BLaER1 treated with 17β-estradiol and CSF1 and Interleukin-3, amounts not matched to agents 10 nM and 100 nM (cell line): ENCODE measurements at regions not wholly inside any gene's neighbourhood (a gene's known extent, or its start where the extent isn't known, plus 50 kb on each side); places are given as distances from the start of the nearest gene placed in this dataset.
A peak's percentile ranks its signal among the peaks of the same experiment; 100 is the strongest.

Experiments
- H3K27ac ChIP-seq, 11 experiments: shearing (Covaris generic); formaldehyde crosslinking; 2 replicates each; pipeline ENCODE4 v1.8.1; 2022
- H3K27me3 ChIP-seq, 11 experiments: shearing (Covaris generic); formaldehyde crosslinking; 2 replicates each; pipeline ENCODE4 v1.8.1; 2022
- H3K36me3 ChIP-seq, 11 experiments: shearing (Covaris generic); formaldehyde crosslinking; 2 replicates each; pipeline ENCODE4 v1.8.1; 2022
- H3K4me1 ChIP-seq, 10 experiments: shearing (Covaris generic); formaldehyde crosslinking; 2 replicates each; pipeline ENCODE4 v1.8.1; 2022
- H3K4me2 ChIP-seq, 11 experiments: shearing (Covaris generic); formaldehyde crosslinking; 2 replicates each; pipeline ENCODE4 v1.8.1; 2022
- H3K4me3 ChIP-seq, 10 experiments: shearing (Covaris generic); formaldehyde crosslinking; 2 replicates each; pipeline ENCODE4 v1.8.1; 2022
- H3K9ac ChIP-seq, 11 experiments: shearing (Covaris generic); formaldehyde crosslinking; 2 replicates each; pipeline ENCODE4 v1.8.1; 2022
- H3K9me3 ChIP-seq, 11 experiments: shearing (Covaris generic); formaldehyde crosslinking; replicated peaks in 1 of 11; 2 replicates each; pipeline ENCODE4 v1.8.1; 2022
- H4K20me1 ChIP-seq, 11 experiments: shearing (Covaris generic); formaldehyde crosslinking; 2 replicates each; pipeline ENCODE4 v1.8.1; 2022
- Cebpa-rat ChIP-seq, 11 experiments: shearing (Covaris generic); IDR thresholded peaks; 2 replicates each; pipeline ENCODE4 v1.8.1; 2022

GRCh38 chr18:27778441-27778840 lies 398.5 kb downstream of the CDH2 start:
- Histone ChIP-seq H3K27ac (no peak overlapping the region), H3K36me3 (no peaks in the 10 kb centered on the region), H3K4me2 (no peak overlapping the region), H3K4me3 (no peak overlapping the region), H3K9me3 (no peaks in the 10 kb centered on the region), H3K9ac (no peak overlapping the region), H3K27me3 (no peaks in the 10 kb centered on the region), H3K4me1 (no peaks in the 10 kb centered on the region), H4K20me1 (no peaks in the 10 kb centered on the region)
- TF ChIP-seq Cebpa-rat (IDR thresholded peaks at IDR 0.05): no peak

GRCh38 chr18:27772081-27772480 lies 404.8 kb downstream of the CDH2 start:
- no peaks in the 10 kb centered on the region for H3K27me3 ChIP-seq
- H4K20me1 ChIP-seq: no peaks in the 10 kb centered on the region
- H3K9ac ChIP-seq: no peak overlapping the region
- H3K4me1 ChIP-seq: peaks cover 0 to 7% (median 0%) of the 10 kb centered on the region in 10 experiments; a peak in 2 of 20 replicates
- H3K4me3 ChIP-seq: no peak overlapping the region
- no peaks in the 10 kb centered on the region for H3K9me3 ChIP-seq
- TF ChIP-seq Cebpa-rat (IDR thresholded peaks at IDR 0.05): no peak
- no peak overlapping the region for H3K27ac ChIP-seq
- no peaks in the 10 kb centered on the region for H3K36me3 ChIP-seq
- no peak overlapping the region for H3K4me2 ChIP-seq

GRCh38 chr18:27771571-27771970 lies 405.4 kb downstream of the CDH2 start:
- no peak overlapping the region for H3K27ac ChIP-seq
- H3K9ac ChIP-seq: no peak overlapping the region
- peaks cover 0 to 7% (median 0%) of the 10 kb centered on the region in 10 experiments; a peak in 2 of 20 replicates for H3K4me1 ChIP-seq
- H3K9me3 ChIP-seq: no peaks in the 10 kb centered on the region
- H4K20me1 ChIP-seq: no peaks in the 10 kb centered on the region
- TF ChIP-seq Cebpa-rat (IDR thresholded peaks at IDR 0.05): no peak
- no peak overlapping the region for H3K4me3 ChIP-seq
- no peak overlapping the region for H3K4me2 ChIP-seq
- H3K36me3 ChIP-seq: no peaks in the 10 kb centered on the region
- H3K27me3 ChIP-seq: no peaks in the 10 kb centered on the region

- Histone ChIP-seq H3K27ac (no peak overlapping the region), H3K9ac (no peak overlapping the region), H4K20me1 (no peaks in the 10 kb centered on the region), H3K36me3 (no peaks in the 10 kb centered on the region), H3K4me2 (peak overlapping the region in 1 of 11 experiments; percentile 24; a peak in 2 of 22 replicates), H3K9me3 (no peaks in the 10 kb centered on the region), H3K4me3 (no peak overlapping the region), H3K4me1 (peaks cover 0 to 7% (median 0%) of the 10 kb centered on the region in 10 experiments; a peak in 2 of 20 replicates), H3K27me3 (no peaks in the 10 kb centered on the region)
- TF ChIP-seq Cebpa-rat (IDR thresholded peaks at IDR 0.05): no peak
These were observed 407.8 kb downstream of the CDH2 start for GRCh38 chr18:27769152-27769551.

GRCh38 chr18:27763936-27764335 lies 413.0 kb downstream of the CDH2 start:
- TF ChIP-seq Cebpa-rat (IDR thresholded peaks at IDR 0.05): no peak
- no peak overlapping the region for H3K27ac ChIP-seq
- H3K4me1 ChIP-seq: peaks cover 0 to 3% (median 0%) of the 10 kb centered on the region in 10 experiments; a peak in 2 of 20 replicates
- H3K9me3 ChIP-seq: no peaks in the 10 kb centered on the region
- no peaks in the 10 kb centered on the region for H4K20me1 ChIP-seq
- no peak overlapping the region for H3K4me2 ChIP-seq
- no peak overlapping the region for H3K4me3 ChIP-seq
- H3K36me3 ChIP-seq: no peaks in the 10 kb centered on the region
- no peak overlapping the region for H3K9ac ChIP-seq
- no peaks in the 10 kb centered on the region for H3K27me3 ChIP-seq

GRCh38 chr18:27763341-27763740 lies 413.6 kb downstream of the CDH2 start:
- no peaks in the 10 kb centered on the region for H4K20me1 ChIP-seq
- no peaks in the 10 kb centered on the region for H3K36me3 ChIP-seq
- no peak overlapping the region for H3K4me2 ChIP-seq
- H3K27me3 ChIP-seq: no peaks in the 10 kb centered on the region
- no peaks in the 10 kb centered on the region for H3K9me3 ChIP-seq
- no peaks in the 10 kb centered on the region for H3K4me1 ChIP-seq
- TF ChIP-seq Cebpa-rat (IDR thresholded peaks at IDR 0.05): no peak
- H3K27ac ChIP-seq: no peak overlapping the region
- no peak overlapping the region for H3K9ac ChIP-seq
- no peak overlapping the region for H3K4me3 ChIP-seq

DNA sequence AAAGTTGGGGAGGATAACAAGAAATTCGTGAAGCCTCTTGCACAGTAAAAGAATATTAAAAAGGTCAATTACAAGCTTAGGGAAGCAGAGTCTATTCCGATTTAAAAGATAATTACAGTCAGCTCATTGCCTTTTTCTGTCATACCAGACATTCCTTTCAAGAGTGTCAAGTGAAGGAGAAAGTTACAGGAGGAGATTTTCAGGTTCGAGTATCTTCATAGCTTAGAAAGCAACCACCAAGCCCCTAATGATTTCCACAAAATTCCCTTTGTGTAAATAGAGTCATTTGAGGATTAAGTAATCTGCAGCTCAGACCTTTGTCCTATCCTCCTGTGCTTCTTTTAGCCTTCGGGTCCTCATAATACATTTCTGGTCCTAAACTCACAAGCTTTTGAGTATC lies 414.9 kb downstream of the CDH2 start:
- Histone ChIP-seq H3K27ac (no peak overlapping the region), H3K4me3 (no peak overlapping the region), H3K9ac (no peak overlapping the region), H3K4me1 (no peaks in the 10 kb centered on the region), H3K9me3 (no peaks in the 10 kb centered on the region), H3K36me3 (no peaks in the 10 kb centered on the region), H3K4me2 (no peak overlapping the region), H4K20me1 (no peaks in the 10 kb centered on the region), H3K27me3 (no peaks in the 10 kb centered on the region)
- TF ChIP-seq Cebpa-rat (IDR thresholded peaks at IDR 0.05): no peak

- no peaks in the 10 kb centered on the region for H3K4me1 ChIP-seq
- no peak overlapping the region for H3K27ac ChIP-seq
- no peaks in the 10 kb centered on the region for H3K27me3 ChIP-seq
- no peaks in the 10 kb centered on the region for H4K20me1 ChIP-seq
- no peak overlapping the region for H3K4me2 ChIP-seq
- no peak overlapping the region for H3K9ac ChIP-seq
- no peaks in the 10 kb centered on the region for H3K36me3 ChIP-seq
- no peak overlapping the region for H3K4me3 ChIP-seq
- no peak for TF ChIP-seq Cebpa-rat (IDR thresholded peaks at IDR 0.05)
- no peaks in the 10 kb centered on the region for H3K9me3 ChIP-seq
These were observed 424.0 kb downstream of the CDH2 start for GRCh38 chr18:27752944-27753343.

DNA sequence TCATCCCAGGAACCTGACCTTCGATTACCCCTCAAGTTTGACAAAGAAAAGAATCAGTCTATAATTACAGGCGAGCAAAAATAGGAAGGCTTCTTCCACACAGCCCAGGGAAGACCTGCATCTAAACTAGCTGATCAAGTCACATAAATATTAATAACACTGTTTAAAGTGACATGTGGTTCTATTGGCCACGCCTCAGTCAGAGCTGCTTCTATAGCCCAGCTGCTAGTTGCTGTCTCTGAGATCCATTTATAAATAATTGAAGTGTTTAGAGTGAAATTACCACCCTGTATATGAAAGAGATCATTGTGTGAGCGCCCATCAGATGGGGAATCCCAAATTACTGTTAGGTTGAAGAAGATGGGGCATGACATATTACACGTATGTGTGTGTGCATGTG lies 426.0 kb downstream of the CDH2 start:
- Histone ChIP-seq H3K4me3 (no peak overlapping the region), H3K9me3 (no peaks in the 10 kb centered on the region), H3K27me3 (no peaks in the 10 kb centered on the region), H3K36me3 (no peaks in the 10 kb centered on the region), H3K9ac (no peak overlapping the region), H3K4me2 (no peak overlapping the region), H3K4me1 (no peaks in the 10 kb centered on the region), H4K20me1 (no peaks in the 10 kb centered on the region), H3K27ac (no peak overlapping the region)
- no peak for TF ChIP-seq Cebpa-rat (IDR thresholded peaks at IDR 0.05)

GRCh38 chr18:27750014-27750413 lies 426.9 kb downstream of the CDH2 start:
- Histone ChIP-seq H3K4me3 (no peak overlapping the region), H3K27ac (no peak overlapping the region), H3K9me3 (no peaks in the 10 kb centered on the region), H3K27me3 (no peaks in the 10 kb centered on the region), H3K9ac (no peak overlapping the region), H3K4me2 (no peak overlapping the region), H3K4me1 (no peaks in the 10 kb centered on the region), H3K36me3 (no peaks in the 10 kb centered on the region), H4K20me1 (no peaks in the 10 kb centered on the region)
- TF ChIP-seq Cebpa-rat (IDR thresholded peaks at IDR 0.05): no peak
